NCI-H510A treated with DMSO at 0.1 percent for 48 hours (cell line): ENCODE measurements at regions not wholly inside any gene's neighbourhood (a gene's known extent, or its start where the extent isn't known, plus 50 kb on each side); places are given as distances from the start of the nearest gene placed in this dataset.

Source experiments
- DNase-seq: peaks from one replicate; lab custom pipeline; 2025; lab: John Stamatoyannopoulos, UW

GRCh38 chr13:47337781-47338507 lies 441.1 kb upstream of the HTR2A start:
- no peak for DNase-seq

- DNase-seq, result no peak
Observed at GRCh38 chr13:47334173-47334572, 437.3 kb upstream of the HTR2A start.

DNA sequence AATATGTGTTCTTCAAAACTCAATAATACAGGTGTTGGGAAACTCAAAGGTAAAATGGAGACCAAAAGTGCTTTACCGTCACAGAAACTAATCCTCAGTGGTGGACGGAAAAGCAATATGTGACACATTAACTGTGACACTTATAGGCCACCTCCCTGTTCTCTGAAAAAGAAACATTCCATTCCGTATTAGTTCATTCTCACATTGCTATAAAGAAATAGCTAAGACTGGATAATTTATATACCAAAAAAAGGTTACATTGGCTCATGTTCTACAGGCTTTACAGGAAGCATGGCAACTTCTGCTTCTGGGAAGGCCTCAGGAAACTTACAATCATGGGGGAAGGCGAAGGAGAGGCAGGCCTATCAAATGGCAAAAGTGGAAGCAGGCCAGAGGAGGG lies 435.3 kb upstream of the HTR2A start:
- no peak for DNase-seq

DNA sequence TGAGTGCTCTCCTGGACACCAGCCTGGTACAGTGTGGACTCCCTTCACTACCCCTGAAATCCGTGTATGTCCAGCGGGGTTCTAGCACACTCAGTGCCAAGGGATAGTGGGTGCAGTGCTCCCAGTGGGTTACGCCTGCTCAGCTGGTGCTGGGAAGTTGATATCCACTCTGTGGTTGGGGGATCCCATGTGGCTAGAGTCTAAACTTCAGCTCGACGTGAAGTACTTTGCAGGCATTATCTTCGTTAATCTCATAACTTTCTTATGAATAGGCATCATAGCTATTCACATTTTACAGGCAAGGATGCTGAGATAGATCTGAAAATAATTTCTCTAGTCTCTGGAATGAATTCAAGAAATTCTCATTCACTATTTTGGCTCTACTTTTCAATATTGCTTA lies 433.2 kb upstream of the HTR2A start:
- DNase-seq, result no peak

DNA sequence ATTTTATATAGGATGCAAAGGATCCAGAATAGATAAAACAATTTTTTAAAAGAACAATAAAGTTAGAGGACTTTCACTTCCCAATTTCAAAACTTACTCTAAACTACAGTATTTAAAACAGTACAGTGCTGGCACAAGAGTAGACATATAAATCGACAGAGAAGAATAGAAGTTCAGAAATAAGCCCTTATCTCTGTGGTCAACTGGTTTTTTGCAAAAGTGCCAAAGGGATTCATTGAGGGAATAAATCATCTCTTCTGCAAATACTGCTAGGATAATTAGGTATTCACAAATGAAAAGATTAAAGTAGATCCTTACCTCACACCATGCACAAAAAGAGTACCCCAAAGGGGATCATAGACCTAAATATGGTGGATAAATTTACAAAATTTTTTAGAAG lies 431.0 kb upstream of the HTR2A start:
- DNase-seq, result no peak

DNA sequence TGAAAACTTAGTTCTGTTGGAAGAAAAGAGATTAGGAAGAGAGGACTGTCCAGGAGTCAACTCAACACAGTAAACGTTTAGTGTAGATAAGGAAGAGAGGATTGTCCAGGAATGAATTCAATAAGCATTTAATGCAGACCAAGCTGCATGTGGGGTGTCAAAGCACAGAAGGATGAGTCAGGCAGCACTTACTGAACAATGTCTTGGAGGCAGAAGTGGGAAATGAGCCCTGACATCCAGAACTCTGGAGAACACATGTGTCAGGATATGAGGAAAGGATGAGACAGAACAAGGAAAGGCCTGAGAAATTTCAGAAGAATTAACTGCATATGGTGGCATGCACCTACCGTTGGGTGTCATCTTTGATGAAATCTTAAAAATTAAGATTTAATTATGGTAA lies 429.2 kb upstream of the HTR2A start:
- no peak for DNase-seq

GRCh38 chr13:47317356-47317755 lies 420.5 kb upstream of the HTR2A start:
- no peak for DNase-seq

- DNase-seq, result no peak
Observed at GRCh38 chr13:47310401-47310800, 413.5 kb upstream of the HTR2A start.

DNA sequence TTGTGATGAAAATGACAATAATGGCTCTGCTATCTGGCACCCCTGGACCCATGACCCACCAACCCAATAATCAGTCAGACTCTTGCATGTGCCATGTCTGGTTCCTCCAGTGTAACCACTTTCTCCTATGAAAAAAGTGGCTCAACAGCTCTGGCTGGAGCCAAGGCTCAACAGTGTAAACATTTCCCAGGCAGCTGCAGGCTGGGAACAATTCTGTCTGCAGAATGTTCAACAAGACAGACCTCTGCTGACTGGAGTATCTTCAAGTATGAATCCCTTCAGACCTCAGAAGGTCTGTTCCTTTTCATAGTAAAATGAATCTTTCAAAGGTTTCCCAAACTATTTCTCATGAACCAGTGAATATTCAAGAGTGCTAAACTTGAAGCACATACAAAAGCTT lies 410.1 kb upstream of the HTR2A start:
- DNase-seq, result no peak

GRCh38 chr13:47303626-47304025 lies 406.8 kb upstream of the HTR2A start:
- DNase-seq, result no peak

DNA sequence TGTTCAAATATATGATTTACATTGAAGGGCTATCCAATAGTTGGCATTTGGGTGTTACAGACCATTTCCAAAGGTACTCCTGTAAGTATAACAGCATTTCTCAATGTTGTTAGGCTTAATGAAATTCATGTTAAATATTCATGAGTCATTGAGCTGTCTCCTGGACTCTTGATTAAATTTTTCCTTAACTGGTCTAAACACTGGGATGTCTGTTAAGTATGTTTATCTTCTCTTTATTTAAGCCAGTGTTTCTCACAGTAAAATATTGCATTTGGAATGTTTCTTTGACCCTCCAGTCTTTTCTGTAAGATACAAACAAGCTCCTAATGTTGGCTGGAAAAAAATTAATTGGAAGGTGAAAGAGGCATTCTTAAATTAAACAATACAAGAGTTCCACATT lies 402.5 kb upstream of the HTR2A start:
- DNase-seq, result no peak

- no peak for DNase-seq
Observed at GRCh38 chr13:47298506-47298905, 401.7 kb upstream of the HTR2A start.

DNA sequence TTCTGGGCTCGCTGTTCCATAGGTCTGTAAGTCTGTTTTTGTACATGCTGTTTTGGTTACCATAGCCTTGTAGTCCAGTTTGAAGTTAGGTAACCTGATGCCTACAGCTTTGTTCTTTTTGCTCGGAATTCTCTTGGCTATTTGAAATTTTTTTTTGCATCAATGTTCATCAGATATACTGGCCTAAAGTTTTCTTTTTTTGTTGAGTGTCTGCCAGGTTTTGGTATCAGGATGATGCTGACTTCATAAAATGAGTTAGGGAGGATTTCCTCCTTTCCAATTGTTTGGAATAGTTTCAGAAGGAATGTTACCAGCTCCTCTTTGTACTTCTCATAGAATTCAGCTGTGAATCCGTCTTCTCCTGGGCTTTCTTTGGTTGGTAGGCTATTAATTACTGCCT lies 397.8 kb upstream of the HTR2A start:
- no peak for DNase-seq

- DNase-seq, result no peak
Observed at GRCh38 chr13:47291107-47291656, 394.3 kb upstream of the HTR2A start.

GRCh38 chr13:47289567-47289966 lies 392.7 kb upstream of the HTR2A start:
- DNase-seq, result no peak

GRCh38 chr13:47288546-47288945 lies 391.7 kb upstream of the HTR2A start:
- DNase-seq, result no peak

DNA sequence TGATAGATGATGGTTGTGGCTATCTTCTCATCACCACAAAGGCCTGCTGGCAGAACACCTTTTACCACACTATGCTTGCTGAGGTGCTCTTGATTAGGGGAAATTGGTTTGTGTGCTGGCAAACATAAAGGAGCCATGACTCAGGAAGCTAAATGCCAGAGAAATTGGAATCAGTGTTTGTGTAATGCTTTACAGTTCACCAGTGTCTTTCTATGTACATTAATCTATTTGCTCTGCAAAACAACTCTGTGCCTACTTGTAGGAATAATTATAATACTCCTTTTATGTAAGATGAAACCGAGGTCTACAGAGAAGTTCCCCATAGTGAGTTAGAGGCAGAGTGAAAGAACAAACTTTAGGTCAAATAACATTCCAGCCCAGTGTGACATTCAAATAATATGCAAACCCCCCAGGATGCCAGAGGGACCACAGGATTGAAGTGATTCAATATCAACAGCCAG lies 390.5 kb upstream of the HTR2A start:
- DNase-seq, result no peak

GRCh38 chr13:47281991-47282390 lies 385.1 kb upstream of the HTR2A start:
- DNase-seq, result no peak

DNA sequence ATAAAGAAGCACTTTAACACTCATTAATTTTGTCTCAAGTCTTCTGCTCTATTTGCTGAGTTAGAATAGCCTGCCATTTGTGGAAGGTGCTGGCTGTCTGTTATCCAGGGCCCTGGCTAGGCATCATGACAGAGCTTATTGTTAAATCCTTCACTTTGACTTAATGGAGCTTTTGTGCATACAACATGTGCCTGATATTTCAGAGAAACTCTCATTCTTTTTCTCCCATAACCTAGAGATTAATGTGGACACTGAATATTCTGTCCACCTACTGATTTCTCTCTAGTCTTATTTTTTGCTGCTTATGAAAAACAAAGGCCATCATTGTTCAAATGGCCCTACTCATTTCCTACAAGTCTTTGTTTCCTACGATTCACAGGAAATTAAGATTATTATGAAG lies 383.1 kb upstream of the HTR2A start:
- DNase-seq, result no peak

DNA sequence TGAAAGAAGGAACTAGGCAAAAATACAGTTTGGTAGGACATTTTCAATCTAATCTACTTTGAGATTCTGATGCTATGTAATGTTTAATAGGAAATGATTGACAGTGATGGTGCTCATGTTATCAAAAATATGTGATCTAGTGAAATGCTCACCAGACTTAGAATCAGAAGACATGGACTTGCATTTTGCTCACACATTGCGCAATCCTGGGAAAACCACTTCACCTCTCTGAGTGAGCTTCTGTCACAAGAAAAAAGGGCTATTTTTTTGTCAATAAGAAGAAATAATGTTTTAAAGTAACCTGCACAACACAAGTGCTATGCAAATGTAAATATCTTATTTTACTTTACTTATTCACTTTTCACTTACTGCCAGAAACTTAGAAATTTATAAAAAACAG lies 380.9 kb upstream of the HTR2A start:
- no peak for DNase-seq

- no peak for DNase-seq
Observed at GRCh38 chr13:47268270-47268669, 371.4 kb upstream of the HTR2A start.

DNA sequence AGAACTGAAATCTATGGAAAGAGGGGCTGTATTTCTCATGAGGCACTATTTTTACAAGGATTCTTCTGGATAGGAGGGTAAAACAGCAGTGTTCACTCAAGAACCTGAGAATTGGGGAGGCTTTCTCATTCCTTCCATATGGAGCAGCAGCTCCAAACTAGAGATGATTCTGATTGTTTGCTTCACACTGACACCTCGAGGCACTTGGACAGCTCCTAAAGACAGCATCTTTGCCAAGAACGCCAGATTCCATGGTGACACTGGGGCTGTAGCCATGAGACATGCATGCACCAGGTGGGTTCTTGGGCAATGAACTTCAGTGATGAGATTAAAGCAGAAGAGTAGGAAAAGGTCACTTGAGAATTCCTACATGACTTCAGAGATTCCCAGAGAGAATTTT lies 361.5 kb upstream of the HTR2A start:
- no peak for DNase-seq

GRCh38 chr13:47256618-47257017 lies 359.8 kb upstream of the HTR2A start:
- no peak for DNase-seq

GRCh38 chr13:47252627-47253026 lies 355.8 kb upstream of the HTR2A start:
- DNase-seq, result no peak
